ENCODE measurements at regions not wholly inside any gene's neighbourhood (a gene's known extent, or its start where the extent isn't known, plus 50 kb on each side); places are given as distances from the start of the nearest gene placed in this dataset.

GRCh38 chr11:11757909-11758308 is 83.9 kb upstream of the USP47 start:
- H3K27me3 Mint-ChIP-seq, result peaks cover 37% of the 10 kb centered on the region
- no peak for ATAC-seq (ENCODE audit: low read depth)

GRCh38 chr11:11756718-11757117 is 85.1 kb upstream of the USP47 start:
- Mint-ChIP-seq H3K4me3 (no peak overlapping the region), H3K27me3 (peaks cover 28% of the 10 kb centered on the region), H3K4me1 (no peaks in the 10 kb centered on the region), H3K9me3 (ENCODE audit: insufficient read depth) (no peaks in the 10 kb centered on the region), H3K27ac (no peak overlapping the region)
- no peaks in the 10 kb centered on the region for H3K79me2 ChIP-seq (ENCODE audit: control insufficient read depth, insufficient read depth, low read length)
- no peak overlapping the region for H3K9ac ChIP-seq (ENCODE audit: low read length)
- no peak for DNase-seq
- TF ChIP-seq EZH2 (IDR thresholded peaks at IDR 0.05; ENCODE audit: borderline replicate concordance, insufficient read depth, low read depth, low read length, poor library complexity, severe bottlenecking) (no peak), CTCF (IDR thresholded peaks at IDR 0.05) (no peak)
- CTCF ChIA-PET, result no interaction called here
- H3K27ac ChIP-seq (ENCODE audit: low read length in 2 of 2), result no peak overlapping the region
- H3K9me3 ChIP-seq (ENCODE audit: control extremely low read depth in 1 of 3, control insufficient read depth in 2 of 3, insufficient read depth in 1 of 3, low read length in 2 of 3), result no peaks in the 10 kb centered on the region
- H4K20me1 ChIP-seq (ENCODE audit: control insufficient read depth, insufficient read depth, low read length, poor library complexity, severe bottlenecking), result no peaks in the 10 kb centered on the region
- POLR2A ChIA-PET, result no interaction called here
- H3K36me3 ChIP-seq (replicated peaks in 1 of 2; ENCODE audit: control extremely low read depth in 1 of 2, control insufficient read depth in 1 of 2, extremely low read depth in 1 of 2, insufficient read depth in 2 of 2, low read length in 1 of 2), result no peaks in the 10 kb centered on the region
- no peak for ATAC-seq (ENCODE audit: low read depth)
- no peak overlapping the region for H3K4me3 ChIP-seq (ENCODE audit: control extremely low read depth in 1 of 5, extremely low read depth in 1 of 5, insufficient read depth in 1 of 5, low read depth in 2 of 5, low read length in 4 of 5)
- H3K4me1 ChIP-seq (ENCODE audit: control insufficient read depth in 2 of 2, insufficient read depth in 2 of 2, low read length in 2 of 2), result no peaks in the 10 kb centered on the region
- no peak overlapping the region for H3K4me2 ChIP-seq (replicated peaks; ENCODE audit: low read depth, low read length, poor library complexity, severe bottlenecking)
- no peak overlapping the region for H2AFZ ChIP-seq (ENCODE audit: insufficient read depth, low read depth, low read length, poor library complexity, severe bottlenecking)
- intact Hi-C loops (cut with micrococcal nuclease), result no loop called here
- H3K27me3 ChIP-seq (replicated peaks in 1 of 4; ENCODE audit: control extremely low read depth in 1 of 4, control insufficient read depth in 3 of 4, insufficient read depth in 4 of 4, low read length in 3 of 4), result peaks cover 0 to 12% (median 0%) of the 10 kb centered on the region in 4 experiments
- WGBS (ENCODE audit: insufficient coverage), result 71% methylated on average over 3 of the region's 3 CpGs

More at GRCh38 chr11:11757909-11758308, 83.9 kb upstream of the USP47 start:
- H3K4me1 Mint-ChIP-seq, result no peaks in the 10 kb centered on the region
- no peak overlapping the region for H3K27ac Mint-ChIP-seq
- Histone ChIP-seq H3K27me3 (replicated peaks in 1 of 4; ENCODE audit: control extremely low read depth in 1 of 4, control insufficient read depth in 3 of 4, insufficient read depth in 4 of 4, low read length in 3 of 4) (peaks cover 0 to 12% (median 0%) of the 10 kb centered on the region in 4 experiments), H3K79me2 (ENCODE audit: control insufficient read depth, insufficient read depth, low read length) (no peaks in the 10 kb centered on the region), H3K27ac (ENCODE audit: low read length in 2 of 2) (no peak overlapping the region), H3K9me3 (ENCODE audit: control extremely low read depth in 1 of 3, control insufficient read depth in 2 of 3, insufficient read depth in 1 of 3, low read length in 2 of 3) (no peaks in the 10 kb centered on the region), H3K4me2 (replicated peaks; ENCODE audit: low read depth, low read length, poor library complexity, severe bottlenecking) (no peak overlapping the region), H3K4me1 (ENCODE audit: control insufficient read depth in 2 of 2, insufficient read depth in 2 of 2, low read length in 2 of 2) (no peaks in the 10 kb centered on the region), H2AFZ (ENCODE audit: insufficient read depth, low read depth, low read length, poor library complexity, severe bottlenecking) (no peak overlapping the region), H3K36me3 (replicated peaks in 1 of 2; ENCODE audit: control extremely low read depth in 1 of 2, control insufficient read depth in 1 of 2, extremely low read depth in 1 of 2, insufficient read depth in 2 of 2, low read length in 1 of 2) (no peaks in the 10 kb centered on the region), H3K9ac (ENCODE audit: low read length) (no peak overlapping the region), H3K4me3 (ENCODE audit: control extremely low read depth in 1 of 5, extremely low read depth in 1 of 5, insufficient read depth in 1 of 5, low read depth in 2 of 5, low read length in 4 of 5) (no peak overlapping the region), H4K20me1 (ENCODE audit: control insufficient read depth, insufficient read depth, low read length, poor library complexity, severe bottlenecking) (no peaks in the 10 kb centered on the region)
- CTCF ChIA-PET, result no interaction called here
- DNase-seq, result no peak
- intact Hi-C loops (cut with micrococcal nuclease), result no loop called here
- no peaks in the 10 kb centered on the region for H3K9me3 Mint-ChIP-seq (ENCODE audit: insufficient read depth)
- no peak overlapping the region for H3K4me3 Mint-ChIP-seq
- TF ChIP-seq CTCF (IDR thresholded peaks at IDR 0.05) (no peak), EZH2 (IDR thresholded peaks at IDR 0.05; ENCODE audit: borderline replicate concordance, insufficient read depth, low read depth, low read length, poor library complexity, severe bottlenecking) (no peak)
- 100% methylated on average over 1 of the region's 3 CpGs for WGBS (ENCODE audit: insufficient coverage)
- POLR2A ChIA-PET, result no interaction called here

All from B cell (primary cell).